ENCODE measurements at regions not wholly inside any gene's neighbourhood (a gene's known extent, or its start where the extent isn't known, plus 50 kb on each side); places are given as distances from the start of the nearest gene placed in this dataset.

GRCh38 chr20:50427719-50428083, 82.5 kb upstream of the PTPN1 start:
- in situ Hi-C loops (cut with HindIII; ENCODE audit: low sequenced_read_pairs) = no loop called here
- TF ChIP-seq CTCF (IDR thresholded peaks at IDR 0.05; ENCODE audit: low read depth, low read length) = no peak
- DNase-seq (ENCODE audit: low read depth, low spot score) = no peak
- H3K4me3 ChIP-seq (ENCODE audit: low read depth, low read length) = no peak overlapping the region

GRCh38 chr20:50428097-50428828, 81.9 kb upstream of the PTPN1 start:
- TF ChIP-seq CTCF (IDR thresholded peaks at IDR 0.05; ENCODE audit: low read depth, low read length) = no peak
- DNase-seq (ENCODE audit: low read depth, low spot score) = no peak
- H3K4me3 ChIP-seq (ENCODE audit: low read depth, low read length) = no peak overlapping the region
- in situ Hi-C loops (cut with HindIII; ENCODE audit: low sequenced_read_pairs) = no loop called here

GRCh38 chr20:50429412-50429811, 80.8 kb upstream of the PTPN1 start:
- DNase-seq (ENCODE audit: low read depth, low spot score) = no peak
- in situ Hi-C loops (cut with HindIII; ENCODE audit: low sequenced_read_pairs) = no loop called here
- no peak for TF ChIP-seq CTCF (IDR thresholded peaks at IDR 0.05; ENCODE audit: low read depth, low read length)
- no peak overlapping the region for H3K4me3 ChIP-seq (ENCODE audit: low read depth, low read length)

- no peak overlapping the region for H3K4me3 ChIP-seq (ENCODE audit: low read depth, low read length)
- DNase-seq (ENCODE audit: low read depth, low spot score) = no peak
- in situ Hi-C loops (cut with HindIII; ENCODE audit: low sequenced_read_pairs) = no loop called here
- TF ChIP-seq CTCF (IDR thresholded peaks at IDR 0.05; ENCODE audit: low read depth, low read length) = no peak
Observed at GRCh38 chr20:50431066-50431450, 79.1 kb upstream of the PTPN1 start.

- in situ Hi-C loops (cut with HindIII; ENCODE audit: low sequenced_read_pairs) = no loop called here
- TF ChIP-seq CTCF (IDR thresholded peaks at IDR 0.05; ENCODE audit: low read depth, low read length) = no peak
- DNase-seq (ENCODE audit: low read depth, low spot score) = no peak
- H3K4me3 ChIP-seq (ENCODE audit: low read depth, low read length) = no peak overlapping the region
Observed at GRCh38 chr20:50433001-50433761, 77.0 kb upstream of the PTPN1 start.

GRCh38 chr20:50434321-50434652, 75.9 kb upstream of the PTPN1 start:
- no peak for TF ChIP-seq CTCF (IDR thresholded peaks at IDR 0.05; ENCODE audit: low read depth, low read length)
- no peak for DNase-seq (ENCODE audit: low read depth, low spot score)
- H3K4me3 ChIP-seq (ENCODE audit: low read depth, low read length) = no peak overlapping the region
- in situ Hi-C loops (cut with HindIII; ENCODE audit: low sequenced_read_pairs) = no loop called here

Measured in astrocyte of the spinal cord (primary cell).